ENCODE measurements at regions not wholly inside any gene's neighbourhood (a gene's known extent, or its start where the extent isn't known, plus 50 kb on each side); places are given as distances from the start of the nearest gene placed in this dataset.
A peak's percentile ranks its signal among the peaks of the same experiment; 100 is the strongest.

DNA sequence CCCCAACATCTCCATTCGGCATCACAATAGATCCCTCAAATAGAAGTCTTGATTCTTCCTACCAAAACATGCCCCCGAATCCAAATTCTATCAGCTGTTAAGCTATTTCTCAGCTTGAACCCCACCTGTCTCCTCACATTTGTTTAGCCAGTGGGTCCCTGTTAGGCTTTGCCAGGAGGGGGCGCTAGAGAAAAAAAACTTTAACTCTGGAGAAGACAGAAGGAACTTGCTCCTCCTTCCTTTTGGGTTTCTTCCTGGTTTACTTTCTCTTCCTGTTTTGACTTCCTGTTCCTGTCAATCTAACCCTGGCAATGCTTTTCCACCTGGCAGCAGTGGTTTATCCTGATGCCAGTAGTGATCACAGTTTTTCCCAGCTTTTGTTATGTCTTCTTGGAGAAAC lies 95.6 kb upstream of the KCNK1 start:
- peak; percentile 15 for DNase-seq (ENCODE audit: low spot score)

DNA sequence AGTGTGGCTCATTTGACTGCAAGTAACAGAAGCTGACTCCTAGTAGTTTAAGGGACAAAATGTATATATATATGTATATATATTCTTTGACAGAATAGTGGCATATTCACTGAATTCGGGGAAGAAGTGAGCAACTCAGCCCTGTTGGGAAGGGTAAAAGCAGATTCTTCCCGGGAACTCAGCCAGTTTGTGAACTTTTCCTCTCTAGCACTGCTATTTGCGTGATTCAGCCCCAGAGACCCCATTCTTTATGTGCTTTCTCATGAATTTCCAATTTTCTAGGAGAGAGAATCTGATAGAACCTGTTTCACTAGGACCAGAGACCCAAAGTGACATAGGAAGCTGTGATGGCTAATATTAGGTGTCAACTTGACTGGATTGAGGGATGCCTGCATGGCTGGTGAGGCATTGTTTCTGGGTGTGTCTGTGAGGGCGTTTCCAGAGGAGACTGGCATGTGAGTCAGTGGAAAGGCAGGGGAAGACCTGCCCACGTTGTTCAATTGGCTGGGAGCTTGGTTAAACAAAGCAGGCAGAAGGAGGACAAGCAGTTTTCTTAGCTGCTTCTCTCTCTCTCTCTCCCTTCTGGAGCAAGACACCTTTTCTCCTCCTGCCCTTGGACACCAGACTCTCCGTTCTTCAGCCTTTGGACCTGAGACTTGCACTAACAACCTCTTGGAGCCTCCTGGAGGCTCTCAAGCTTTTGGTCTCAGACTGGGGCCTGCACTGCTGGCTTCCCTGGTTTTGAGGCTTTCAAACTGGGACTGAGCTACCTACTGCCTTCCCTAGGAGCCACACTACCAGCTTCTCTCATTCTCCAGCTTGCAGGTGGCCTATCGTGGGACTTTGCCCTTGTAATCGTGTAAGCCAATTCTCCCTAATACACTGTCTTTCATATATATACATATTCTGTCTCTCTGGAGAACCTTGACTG lies 93.4 kb upstream of the KCNK1 start:
- peak; percentile 34 for DNase-seq (ENCODE audit: low spot score)

DNA sequence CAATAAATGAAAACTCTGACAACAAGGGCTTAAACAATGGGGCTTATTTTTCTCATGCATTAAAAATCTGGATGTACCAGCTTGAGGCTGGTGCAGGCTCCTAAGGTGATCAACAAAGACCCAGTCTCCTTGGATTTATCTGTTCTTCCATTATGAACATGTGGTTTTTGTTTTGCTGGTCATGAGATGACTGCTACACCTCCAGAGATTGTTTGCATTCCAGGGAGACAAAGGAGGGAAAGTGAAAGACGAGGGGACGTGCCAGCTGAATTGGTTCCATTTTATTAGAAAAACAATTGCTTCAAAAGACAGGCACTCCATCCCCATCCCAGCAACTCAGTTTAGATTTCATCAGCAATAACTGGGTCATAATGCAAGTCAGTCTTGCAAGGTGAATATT lies 90.9 kb upstream of the KCNK1 start:
- DNase-seq (ENCODE audit: low spot score): no peak

DNA sequence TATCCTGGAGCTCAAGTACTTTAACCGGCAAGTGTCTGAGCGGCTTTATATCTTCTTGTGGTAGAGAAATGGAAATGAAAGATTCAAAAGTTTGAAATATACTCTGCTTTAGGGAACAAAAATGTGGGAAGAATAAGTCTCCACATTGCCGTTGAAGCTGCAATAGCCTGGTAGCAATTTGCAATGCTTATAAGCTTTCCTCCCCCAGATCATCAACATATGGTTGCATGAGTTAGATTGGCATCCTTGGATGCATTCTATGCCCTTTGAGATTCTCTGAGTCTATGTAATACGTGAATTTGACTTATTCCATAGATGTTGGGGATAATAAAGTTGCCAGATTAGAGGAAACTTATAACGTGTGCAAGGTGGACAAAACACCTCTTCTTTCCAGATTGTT lies 86.1 kb upstream of the KCNK1 start:
- DNase-seq (ENCODE audit: low spot score): no peak

GRCh38 chr1:233530665-233531386 lies 83.1 kb upstream of the KCNK1 start:
- DNase-seq (ENCODE audit: low spot score): no peak

DNA sequence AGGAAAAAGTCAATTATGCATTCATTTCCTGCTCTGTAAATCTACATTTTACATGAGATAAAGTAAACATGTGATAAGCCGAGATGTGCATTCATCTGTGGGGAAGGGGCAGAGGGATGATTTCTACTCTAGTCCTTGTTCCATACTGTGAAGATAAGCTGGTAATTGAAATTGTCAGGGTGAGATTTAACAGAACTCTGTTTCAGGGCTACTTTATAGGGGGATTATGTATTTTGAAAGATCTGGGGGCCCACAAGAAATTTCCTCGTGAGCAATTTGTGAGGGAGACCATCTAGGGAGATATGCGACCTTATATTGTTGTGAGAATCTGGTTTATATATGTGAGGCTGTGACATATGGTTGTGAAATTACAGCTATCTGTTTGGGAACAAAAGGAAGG lies 73.1 kb upstream of the KCNK1 start:
- no peak for DNase-seq (ENCODE audit: low spot score)

DNA sequence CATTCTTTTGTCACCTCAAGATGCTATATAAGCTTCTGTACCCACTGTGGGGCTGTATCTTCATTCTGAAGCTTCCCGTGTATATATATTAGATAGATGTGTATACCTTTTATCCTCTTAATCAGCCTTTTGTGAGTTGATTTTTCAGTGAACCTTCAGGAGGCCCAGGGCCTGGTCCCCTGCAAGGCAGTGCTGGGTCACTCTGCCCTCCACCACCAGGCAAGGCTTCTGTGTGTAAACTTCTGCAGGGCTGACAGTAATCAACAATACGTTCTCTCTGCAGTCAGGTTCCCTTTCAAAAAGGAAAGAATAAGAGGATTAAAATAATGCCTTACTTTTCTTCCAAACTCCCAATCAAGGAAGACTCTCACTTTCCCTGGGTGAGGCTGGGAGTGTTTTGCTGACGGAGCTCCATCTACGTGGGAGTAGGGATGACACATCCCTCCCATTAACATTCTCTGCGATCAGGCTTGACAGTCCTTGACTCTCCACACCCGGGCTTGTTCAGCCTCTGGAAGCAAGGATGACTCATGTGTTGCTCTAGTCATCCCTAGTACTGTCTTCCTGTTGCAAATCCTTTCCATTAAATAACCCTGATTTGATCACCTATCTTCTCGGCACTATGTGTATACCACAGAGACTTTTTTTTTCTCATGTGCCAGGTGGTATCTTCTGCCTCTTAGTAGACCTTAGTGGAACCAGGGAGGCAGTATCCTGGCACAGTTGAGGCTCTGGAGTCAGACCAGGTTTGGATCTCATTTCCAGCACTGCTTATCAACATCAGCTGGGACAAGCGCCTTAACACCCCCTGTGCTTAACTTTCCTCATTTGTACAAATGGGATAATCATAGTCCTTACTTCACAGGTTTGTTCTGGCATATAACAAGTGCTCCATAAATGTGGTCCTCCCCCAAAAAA lies 70.3 kb upstream of the KCNK1 start:
- DNase-seq (ENCODE audit: low spot score): peak; percentile 89

GRCh38 chr1:233544304-233544703 lies 69.6 kb upstream of the KCNK1 start:
- DNase-seq (ENCODE audit: low spot score): no peak

DNA sequence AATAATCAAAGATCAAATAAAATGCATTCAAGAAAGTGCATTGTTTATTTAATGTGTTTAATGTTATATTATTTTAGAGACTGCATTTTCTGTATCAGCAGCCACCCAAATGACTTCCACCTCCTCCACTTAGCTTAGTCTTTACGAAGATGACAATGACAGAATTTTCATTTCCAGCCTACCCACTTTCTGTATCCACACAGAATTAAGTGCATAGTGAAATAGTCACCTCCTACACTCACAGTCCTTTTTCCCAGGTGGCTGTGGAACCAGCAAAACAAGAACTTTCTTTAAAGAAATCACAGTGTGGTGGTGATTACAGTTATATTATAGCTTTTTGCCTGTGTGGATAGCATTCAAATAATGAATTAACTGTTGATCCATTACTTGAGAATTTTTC lies 66.2 kb upstream of the KCNK1 start:
- DNase-seq (ENCODE audit: low spot score): no peak

GRCh38 chr1:233549404-233549803 lies 64.5 kb upstream of the KCNK1 start:
- DNase-seq (ENCODE audit: low spot score): no peak

- no peak for DNase-seq (ENCODE audit: low spot score)
These were observed 64.0 kb upstream of the KCNK1 start for GRCh38 chr1:233549917-233550316.

DNA sequence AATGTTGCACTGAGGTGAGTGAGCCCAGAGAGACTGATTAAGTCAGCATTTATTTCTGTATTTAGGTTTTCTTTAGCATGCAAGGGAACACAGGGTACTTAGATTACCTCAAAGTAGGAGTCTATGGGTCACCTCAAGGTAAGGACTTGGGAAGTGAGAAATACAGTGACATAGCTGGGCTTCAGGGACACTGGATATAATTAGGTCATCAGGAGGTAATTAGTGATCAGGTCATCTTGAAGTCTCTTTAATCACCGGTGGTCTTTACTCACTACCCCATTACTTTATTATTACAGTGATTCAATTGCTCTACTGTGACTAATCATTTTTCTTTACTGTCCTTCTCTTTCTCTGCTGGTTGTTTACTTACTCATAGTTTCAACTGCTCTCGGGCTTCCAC lies 59.9 kb upstream of the KCNK1 start:
- no peak for DNase-seq (ENCODE audit: low spot score)

DNA sequence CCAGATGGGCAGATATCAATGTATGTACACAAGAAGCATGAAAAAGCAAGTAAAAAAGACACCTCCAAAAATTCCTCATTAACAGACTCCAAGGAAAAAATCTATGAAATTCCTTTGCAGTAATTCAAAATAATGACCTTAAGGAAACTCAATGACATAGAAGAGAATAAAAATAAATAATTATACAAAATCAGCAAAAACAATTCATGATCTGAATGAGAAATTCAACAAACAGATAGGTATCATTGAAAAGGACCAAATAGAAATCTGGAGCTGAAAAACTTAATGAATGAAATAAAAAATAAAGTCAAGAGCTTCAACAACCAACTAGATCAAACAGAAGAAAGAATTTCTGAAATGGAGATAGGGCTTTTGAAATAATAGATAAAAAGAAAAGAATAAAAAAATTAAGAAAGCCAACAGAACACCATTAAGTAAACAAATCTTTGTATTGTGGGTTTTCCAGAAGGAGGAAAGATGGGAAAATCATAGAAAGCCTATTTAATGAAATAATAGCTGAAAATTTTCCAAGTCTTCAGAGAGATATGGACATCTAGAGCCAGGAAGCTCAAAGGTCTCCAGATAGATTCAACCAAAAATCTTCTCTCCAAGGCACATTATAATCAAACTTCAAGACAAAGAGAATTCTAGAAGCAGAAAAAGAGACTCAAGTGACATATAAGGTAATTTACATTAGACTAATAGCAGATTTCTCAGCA lies 52.0 kb upstream of the KCNK1 start:
- no peak for DNase-seq (ENCODE audit: low spot score)
